GM12891 (cell line): ENCODE measurements at regions not wholly inside any gene's neighbourhood (a gene's known extent, or its start where the extent isn't known, plus 50 kb on each side); places are given as distances from the start of the nearest gene placed in this dataset.

Experiments used
- POLR2A ChIP-seq: IDR thresholded peaks from 2 replicates; pipeline ENCODE4 v1.6.1; 2011; ENCODE audit warnings: low read depth, low read length, control low read depth
- POLR2AphosphoS5 ChIP-seq: IDR thresholded peaks from 2 replicates; pipeline ENCODE4 v1.6.1; 2011; ENCODE audit warnings: low read depth, low read length, control low read depth
- SPI1 ChIP-seq: IDR thresholded peaks from 2 replicates; pipeline ENCODE4 v1.6.1; 2011; ENCODE audit warnings: low read depth, low read length, control low read depth
- TAF1 ChIP-seq: IDR thresholded peaks from 2 replicates; pipeline ENCODE4 v1.6.1; 2011; ENCODE audit warnings: low read depth, low read length, control low read depth

GRCh38 chr12:105622846-105623736 lies 292.6 kb downstream of the C12orf75 start:
- TF ChIP-seq POLR2AphosphoS5 (no peak), POLR2A (no peak), SPI1 (no peak), TAF1 (no peak)
